AG10803 (cell line): ENCODE measurements at regions not wholly inside any gene's neighbourhood (a gene's known extent, or its start where the extent isn't known, plus 50 kb on each side); places are given as distances from the start of the nearest gene placed in this dataset.
A peak's percentile ranks its signal among the peaks of the same experiment; 100 is the strongest.

Experiments used
- DNase-seq: peaks from one replicate; pipeline ENCODE4 v3.0.0; 2010; ENCODE audit warnings: low read depth
- H3K4me3 ChIP-seq: 2 replicates; pipeline ENCODE4 v1.5.1; 2011; ENCODE audit warnings: mild to moderate bottlenecking, low read length, control low read depth
- CTCF ChIP-seq: conservative IDR thresholded peaks from 2 replicates; pipeline ENCODE4 v1.5.1; 2011; ENCODE audit warnings: mild to moderate bottlenecking, low read length, control low read depth, inconsistent platforms

- DNase-seq = peak; percentile 25
- TF ChIP-seq CTCF = no peak
- H3K4me3 ChIP-seq = no peak overlapping the region
Observed at GRCh38 chr11:92841719-92842118, 127.7 kb upstream of the MTNR1B start.

DNA sequence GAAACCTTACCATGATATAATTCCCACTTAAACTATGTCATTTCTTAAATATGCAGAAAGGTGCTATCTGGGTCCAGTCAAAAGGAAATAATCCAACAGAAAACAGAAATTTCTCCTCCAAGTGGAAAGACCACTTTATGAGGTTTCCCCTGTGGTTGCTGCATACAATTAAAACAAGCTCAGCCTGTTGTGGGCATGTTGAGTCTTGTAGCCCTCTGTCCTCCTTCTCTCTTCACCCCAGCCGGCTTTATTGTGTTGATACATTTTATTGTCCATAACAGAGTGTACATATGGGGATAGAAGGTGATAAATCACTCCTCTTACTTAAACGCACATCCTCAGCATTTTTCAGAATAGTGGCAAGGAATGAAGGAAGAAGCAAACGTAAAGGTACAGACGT is 126.0 kb upstream of the MTNR1B start:
- H3K4me3 ChIP-seq = no peak overlapping the region
- no peak for DNase-seq
- TF ChIP-seq CTCF = no peak

DNA sequence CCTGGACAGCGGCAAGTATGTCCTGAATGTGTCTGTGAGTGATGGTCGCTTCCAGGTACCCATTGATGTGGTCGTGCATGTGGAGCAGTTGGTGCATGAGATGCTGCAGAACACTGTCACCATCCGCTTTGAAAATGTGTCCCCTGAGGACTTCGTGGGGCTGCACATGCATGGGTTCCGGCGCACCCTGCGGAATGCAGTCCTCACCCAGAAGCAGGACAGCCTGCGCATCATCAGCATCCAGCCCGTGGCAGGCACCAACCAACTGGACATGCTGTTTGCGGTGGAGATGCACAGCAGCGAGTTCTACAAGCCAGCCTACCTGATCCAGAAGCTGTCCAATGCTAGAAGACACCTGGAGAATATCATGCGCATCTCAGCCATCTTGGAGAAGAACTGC is 125.3 kb upstream of the MTNR1B start:
- no peak overlapping the region for H3K4me3 ChIP-seq
- no peak for TF ChIP-seq CTCF
- no peak for DNase-seq

DNA sequence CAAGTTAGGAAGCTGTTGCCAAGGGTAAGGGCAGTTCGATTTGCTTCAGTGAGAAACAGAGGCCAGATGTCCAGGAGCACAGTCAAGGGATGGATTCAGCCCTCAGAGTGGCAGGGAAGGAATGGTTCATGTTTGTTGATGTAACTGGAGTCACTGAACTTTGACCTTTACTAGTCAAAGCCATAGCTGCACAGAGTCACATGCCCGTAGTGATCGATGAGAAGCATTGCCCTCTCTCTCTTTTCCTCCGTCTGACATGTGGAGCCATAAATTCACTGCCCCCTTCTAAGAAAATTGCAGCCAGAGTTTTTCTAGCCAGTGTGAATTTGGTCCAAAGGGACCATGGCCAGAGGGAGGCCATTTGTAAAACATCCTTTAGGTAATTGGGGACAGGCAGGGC is 124.1 kb upstream of the MTNR1B start:
- DNase-seq = no peak
- no peak overlapping the region for H3K4me3 ChIP-seq
- TF ChIP-seq CTCF = no peak

DNA sequence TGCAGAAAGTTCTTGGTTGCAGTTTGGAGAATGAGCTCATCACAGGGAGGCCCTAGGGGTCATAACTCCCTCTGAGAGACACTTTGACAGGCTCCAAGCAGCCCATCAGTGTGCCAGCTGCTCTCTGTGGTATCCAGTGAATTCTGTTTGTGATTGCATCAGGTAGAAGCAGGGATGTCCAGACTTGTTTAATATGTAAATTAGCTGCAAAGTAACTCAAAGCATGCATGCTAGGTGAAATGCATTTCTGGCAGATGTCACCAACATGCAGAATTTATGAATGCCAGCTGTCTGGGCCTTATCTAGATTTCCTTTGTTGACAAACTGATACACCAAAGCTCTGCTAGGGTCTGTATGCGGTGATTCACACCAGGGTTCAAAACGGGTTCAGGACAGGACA is 123.6 kb upstream of the MTNR1B start:
- DNase-seq = peak; percentile 31
- no peak for TF ChIP-seq CTCF
- no peak overlapping the region for H3K4me3 ChIP-seq

DNA sequence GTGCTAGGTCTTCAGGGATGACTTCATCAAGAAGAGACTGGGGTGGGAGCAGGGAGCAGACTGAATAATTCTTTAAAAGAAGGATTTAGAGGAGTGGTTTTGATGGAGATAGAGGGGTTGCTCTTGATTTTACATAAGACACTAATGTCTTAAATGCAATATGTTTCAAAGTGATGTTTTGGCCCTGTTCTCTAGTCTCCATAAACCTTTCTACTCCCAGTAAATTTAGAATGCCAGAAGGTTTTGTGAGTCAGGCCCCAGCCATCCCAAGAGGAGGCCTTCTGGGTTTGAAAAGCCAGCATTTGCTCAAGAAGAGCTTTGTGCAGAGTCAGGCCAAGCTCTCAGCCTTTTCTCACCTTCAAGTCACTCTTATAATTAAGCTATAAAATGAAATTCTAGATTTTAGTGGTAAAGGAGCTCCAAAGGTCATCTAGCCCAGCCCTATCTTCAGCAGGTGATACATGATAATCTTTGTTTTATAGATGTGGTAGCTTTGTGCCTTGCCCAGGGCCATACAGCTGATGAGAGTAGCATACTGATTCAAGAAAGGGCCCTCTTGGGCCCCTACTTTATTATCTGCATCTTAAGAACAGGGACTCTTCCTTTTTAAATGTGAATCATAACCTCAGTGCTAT is 122.8 kb upstream of the MTNR1B start:
- no peak overlapping the region for H3K4me3 ChIP-seq
- DNase-seq = peak; percentile 73
- TF ChIP-seq CTCF = no peak

DNA sequence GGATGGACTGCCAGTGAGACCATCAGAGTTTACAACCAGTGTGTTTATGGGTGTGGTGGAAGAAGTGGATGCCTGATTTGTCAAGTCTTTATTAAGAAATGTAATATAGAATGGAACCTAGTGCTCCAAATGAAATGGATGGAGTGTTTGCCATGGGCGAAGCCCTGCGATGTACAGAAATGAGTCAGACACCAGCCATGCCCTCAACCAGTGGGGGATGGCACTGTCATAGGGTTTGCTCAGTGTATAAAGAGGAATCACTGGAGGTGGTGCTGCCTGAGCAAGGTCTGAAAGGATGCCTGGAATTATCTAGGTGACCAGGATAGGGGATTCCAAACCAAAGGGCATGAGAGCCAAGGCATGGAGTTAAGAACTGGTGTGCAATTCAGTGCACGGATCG is 120.9 kb upstream of the MTNR1B start:
- DNase-seq = no peak
- no peak overlapping the region for H3K4me3 ChIP-seq
- no peak for TF ChIP-seq CTCF
